Loucy (cell line): ENCODE measurements at regions not wholly inside any gene's neighbourhood (a gene's known extent, or its start where the extent isn't known, plus 50 kb on each side); places are given as distances from the start of the nearest gene placed in this dataset.

Experiments used
- H2AFZ ChIP-seq: fragments of 200-600 bp; sonication (generic); 2 replicates; pipeline ENCODE4 v1.6.0; 2016; ENCODE audit warnings: antibody characterized with exemption, mild to moderate bottlenecking, low read length, moderate library complexity
- H3F3A ChIP-seq: fragments of 200-600 bp; 2 replicates; pipeline ENCODE4 v1.6.0; 2016; ENCODE audit warnings: antibody characterized with exemption, low read depth, mild to moderate bottlenecking
- H3K27me3 ChIP-seq: fragments of 200-600 bp; sonication (generic); 2 replicates; pipeline ENCODE4 v1.6.1; 2014; ENCODE audit warnings: low read length, mild to moderate bottlenecking; ENCODE audit not compliant: insufficient read depth, poor library complexity, severe bottlenecking
- H3K36me3 ChIP-seq: fragments of 200-600 bp; sonication (generic); 2 replicates; pipeline ENCODE4 v1.6.1; 2016; ENCODE audit warnings: low read length; ENCODE audit not compliant: insufficient read depth
- H3K4me1 ChIP-seq: fragments of 200-600 bp; sonication (generic); 2 replicates; pipeline ENCODE4 v1.5.1; 2014; ENCODE audit warnings: low read length, mild to moderate bottlenecking; ENCODE audit not compliant: insufficient read depth, poor library complexity, severe bottlenecking
- H3K4me2 ChIP-seq: fragments of 200-600 bp; sonication (generic); 2 replicates; pipeline ENCODE4 v1.6.0; 2014; ENCODE audit warnings: antibody characterized with exemption, low read length, low read depth, mild to moderate bottlenecking; ENCODE audit not compliant: poor library complexity, severe bottlenecking
- H3K4me3 ChIP-seq: fragments of 200-600 bp; sonication (generic); 2 replicates; pipeline ENCODE4 v1.5.1; 2014; ENCODE audit warnings: low read length, mild to moderate bottlenecking, mixed read lengths; ENCODE audit not compliant: poor library complexity, severe bottlenecking
- H3K79me2 ChIP-seq: fragments of 200-600 bp; sonication (generic); 2 replicates; pipeline ENCODE4 v1.6.1; 2014; ENCODE audit warnings: low read length; ENCODE audit not compliant: insufficient read depth
- H3K9ac ChIP-seq: fragments of 200-600 bp; sonication (generic); 2 replicates; pipeline ENCODE4 v1.6.0; 2014; ENCODE audit warnings: mild to moderate bottlenecking, low read depth, low read length, moderate library complexity; ENCODE audit not compliant: poor library complexity, severe bottlenecking
- H3K9me2 ChIP-seq: fragments of 200-600 bp; sonication (generic); replicated peaks from 2 replicates; pipeline ENCODE4 v1.6.1; 2016; ENCODE audit warnings: low read depth, low read length, mixed read lengths
- H3K9me3 ChIP-seq: fragments of 200-600 bp; sonication (generic); 2 replicates; pipeline ENCODE4 v1.6.1; 2014; ENCODE audit warnings: mild to moderate bottlenecking, antibody characterized with exemption, low read length, low read depth; ENCODE audit not compliant: insufficient read depth
- H4K20me1 ChIP-seq: fragments of 200-600 bp; sonication (generic); 2 replicates; pipeline ENCODE4 v1.6.0; 2014; ENCODE audit warnings: antibody characterized with exemption, low read length, mild to moderate bottlenecking; ENCODE audit not compliant: insufficient read depth, poor library complexity, severe bottlenecking
- EZH2phosphoT487 ChIP-seq: fragments of 200-600 bp; IDR thresholded peaks from 2 replicates; pipeline ENCODE4 v1.6.1; 2018; ENCODE audit warnings: antibody characterized with exemption, mild to moderate bottlenecking, moderate library complexity, borderline replicate concordance
- TF ChIP-seq, protein P1 (sequence below): fragments of 200-600 bp; sonication (generic); conservative IDR thresholded peaks from 2 replicates; pipeline ENCODE4 v1.5.1; 2014; ENCODE audit warnings: mild to moderate bottlenecking, antibody characterized with exemption, low read length

DNA sequence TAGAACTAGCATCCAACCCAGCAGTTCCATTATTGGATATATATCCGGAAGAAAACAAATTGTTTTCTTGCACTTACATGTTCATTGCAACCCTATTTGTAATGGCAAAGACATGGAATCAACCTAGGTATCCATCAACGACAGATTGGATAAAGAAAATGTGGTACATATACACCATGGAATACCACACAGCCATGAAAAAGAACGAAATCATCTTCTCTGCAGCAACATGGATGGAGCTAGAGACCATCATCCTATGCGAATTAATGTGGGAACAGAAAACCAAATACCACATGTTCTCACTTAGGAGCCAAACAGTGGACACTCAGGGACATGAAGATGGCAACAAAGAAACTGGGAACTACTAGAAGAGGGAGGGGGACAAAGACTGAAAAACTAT, 352.7 kb downstream of the CDH2 start:
- TF ChIP-seq, protein P1, sequence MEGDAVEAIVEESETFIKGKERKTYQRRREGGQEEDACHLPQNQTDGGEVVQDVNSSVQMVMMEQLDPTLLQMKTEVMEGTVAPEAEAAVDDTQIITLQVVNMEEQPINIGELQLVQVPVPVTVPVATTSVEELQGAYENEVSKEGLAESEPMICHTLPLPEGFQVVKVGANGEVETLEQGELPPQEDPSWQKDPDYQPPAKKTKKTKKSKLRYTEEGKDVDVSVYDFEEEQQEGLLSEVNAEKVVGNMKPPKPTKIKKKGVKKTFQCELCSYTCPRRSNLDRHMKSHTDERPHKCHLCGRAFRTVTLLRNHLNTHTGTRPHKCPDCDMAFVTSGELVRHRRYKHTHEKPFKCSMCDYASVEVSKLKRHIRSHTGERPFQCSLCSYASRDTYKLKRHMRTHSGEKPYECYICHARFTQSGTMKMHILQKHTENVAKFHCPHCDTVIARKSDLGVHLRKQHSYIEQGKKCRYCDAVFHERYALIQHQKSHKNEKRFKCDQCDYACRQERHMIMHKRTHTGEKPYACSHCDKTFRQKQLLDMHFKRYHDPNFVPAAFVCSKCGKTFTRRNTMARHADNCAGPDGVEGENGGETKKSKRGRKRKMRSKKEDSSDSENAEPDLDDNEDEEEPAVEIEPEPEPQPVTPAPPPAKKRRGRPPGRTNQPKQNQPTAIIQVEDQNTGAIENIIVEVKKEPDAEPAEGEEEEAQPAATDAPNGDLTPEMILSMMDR: no peak
- no peak for TF ChIP-seq EZH2phosphoT487

DNA sequence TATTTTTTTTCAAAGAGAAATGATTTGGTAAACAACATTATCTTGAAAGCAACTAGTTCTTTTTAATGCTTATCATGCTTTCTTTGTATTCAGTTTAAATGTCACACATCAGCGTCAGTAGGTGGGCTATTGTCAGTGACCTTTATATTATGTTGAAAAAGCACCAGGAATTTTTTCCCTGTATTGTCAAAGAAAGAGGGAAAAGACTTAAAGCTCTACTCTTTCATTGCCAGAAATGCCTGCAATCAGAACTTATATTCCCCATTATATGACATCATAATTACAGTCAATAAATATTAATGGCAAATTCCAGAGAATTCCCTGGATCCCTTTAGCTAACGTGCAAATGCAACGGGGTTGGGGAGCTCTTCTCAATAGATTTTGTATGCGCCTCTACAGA, 353.9 kb downstream of the CDH2 start:
- no peak overlapping the region for H3K4me2 ChIP-seq
- H2AFZ ChIP-seq: no peak overlapping the region
- no peaks in the 10 kb centered on the region for H3K79me2 ChIP-seq
- H3K9me3 ChIP-seq: no peaks in the 10 kb centered on the region; the same call in 1 of the 2 replicates
- H4K20me1 ChIP-seq: no peaks in the 10 kb centered on the region
- H3K9me2 ChIP-seq: no peaks in the 10 kb centered on the region
- H3K9ac ChIP-seq: no peak overlapping the region
- TF ChIP-seq, protein P1: no peak
- no peak for TF ChIP-seq EZH2phosphoT487
- H3K4me3 ChIP-seq: no peak overlapping the region
- no peaks in the 10 kb centered on the region for H3K27me3 ChIP-seq
- H3K4me1 ChIP-seq: no peaks in the 10 kb centered on the region
- H3K36me3 ChIP-seq: no peaks in the 10 kb centered on the region
- no peaks in the 10 kb centered on the region for H3F3A ChIP-seq

More for the DNA sequence above, 352.7 kb downstream of the CDH2 start:
- Histone ChIP-seq H3K79me2 (no peaks in the 10 kb centered on the region), H3K4me3 (no peak overlapping the region), H3K4me1 (no peaks in the 10 kb centered on the region), H3K9me2 (no peaks in the 10 kb centered on the region), H3K27me3 (no peaks in the 10 kb centered on the region), H2AFZ (no peak overlapping the region), H3K4me2 (no peak overlapping the region), H3K9me3 (no peaks in the 10 kb centered on the region; the same call in 1 of the 2 replicates), H3K36me3 (no peaks in the 10 kb centered on the region), H3K9ac (no peak overlapping the region), H4K20me1 (no peaks in the 10 kb centered on the region), H3F3A (no peaks in the 10 kb centered on the region)

DNA sequence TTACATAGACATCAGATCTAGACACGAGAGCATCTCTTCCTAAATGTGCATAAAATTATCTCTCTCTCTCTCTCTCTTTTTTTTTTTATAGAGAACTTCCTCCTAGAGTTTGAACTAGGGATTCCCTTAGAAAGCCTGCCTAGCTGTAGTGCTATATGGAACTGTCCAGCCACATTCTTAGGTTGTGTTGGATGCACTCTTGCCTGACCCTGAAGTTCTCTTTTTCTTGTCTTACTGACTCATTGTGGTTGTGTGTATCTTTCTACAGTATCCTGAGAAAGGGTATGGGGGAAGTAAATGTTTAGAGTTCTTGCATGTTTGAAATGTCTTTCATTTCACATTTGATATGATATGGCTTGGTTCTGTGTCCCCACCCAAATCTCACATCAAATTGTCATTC, 368.2 kb downstream of the CDH2 start:
- H2AFZ ChIP-seq: no peak overlapping the region
- H3K36me3 ChIP-seq: no peaks in the 10 kb centered on the region
- no peak overlapping the region for H3K4me3 ChIP-seq
- H3K4me1 ChIP-seq: no peaks in the 10 kb centered on the region
- no peaks in the 10 kb centered on the region for H3K9me3 ChIP-seq
- H3K4me2 ChIP-seq: no peak overlapping the region
- H3F3A ChIP-seq: no peaks in the 10 kb centered on the region
- no peaks in the 10 kb centered on the region for H3K27me3 ChIP-seq
- H3K79me2 ChIP-seq: no peaks in the 10 kb centered on the region
- TF ChIP-seq EZH2phosphoT487: no peak
- TF ChIP-seq, protein P1: no peak
- H3K9me2 ChIP-seq: no peaks in the 10 kb centered on the region
- no peaks in the 10 kb centered on the region for H4K20me1 ChIP-seq
- H3K9ac ChIP-seq: no peak overlapping the region
